ENCODE measurements at regions not wholly inside any gene's neighbourhood (a gene's known extent, or its start where the extent isn't known, plus 50 kb on each side); places are given as distances from the start of the nearest gene placed in this dataset.

- TF ChIP-seq EZH2phosphoT487 (IDR thresholded peaks at IDR 0.05; ENCODE audit: low read length) (no peak), CTCF (IDR thresholded peaks at IDR 0.05; ENCODE audit: low read length) (no peak)
These were observed 84.6 kb downstream of the PDGFA start for GRCh38 chr7:434891-435629.
